CD14-positive monocyte (primary cell): ENCODE measurements at regions not wholly inside any gene's neighbourhood (a gene's known extent, or its start where the extent isn't known, plus 50 kb on each side); places are given as distances from the start of the nearest gene placed in this dataset.

ENCODE experiments used
- DNase-seq, 3 donors: peaks; one replicate each; pipeline ENCODE4 v3.0.0-alpha.2; 2011 to 2022
- H2AFZ ChIP-seq: 2 replicates; pipeline ENCODE4 v1.6.0; 2012; ENCODE audit warnings: mild to moderate bottlenecking, low read depth, low read length, inconsistent platforms; ENCODE audit not compliant: insufficient read depth, poor library complexity, severe bottlenecking
- H3K27ac ChIP-seq, 2 donors: 1 replicate in 1 of 2; 2 replicates in 1 of 2; pipeline ENCODE4 v1.5.1; 2012 to 2013; ENCODE audit warnings: low read length in 2 of 2, control low read depth in 1 of 2, inconsistent platforms in 1 of 2, low read depth in 1 of 2, mild to moderate bottlenecking in 1 of 2
- H3K27me3 ChIP-seq, 2 donors: one replicate each; pipeline versions ENCODE4 v1.6.0 to v1.6.1; 2011 to 2013; ENCODE audit warnings: low read length in 2 of 2; ENCODE audit not compliant: control insufficient read depth in 2 of 2, insufficient read depth in 2 of 2
- H3K36me3 ChIP-seq, 2 donors: replicated peaks in 1 of 2; 1 replicate in 1 of 2; 2 replicates in 1 of 2; pipeline versions ENCODE4 v1.5.1 to v1.6.1; 2012 to 2013; ENCODE audit warnings: low read length in 2 of 2, control low read depth in 1 of 2, inconsistent platforms in 1 of 2, mild to moderate bottlenecking in 1 of 2; ENCODE audit not compliant: insufficient read depth in 2 of 2, control insufficient read depth in 1 of 2
- H3K4me1 ChIP-seq, 2 donors: 1 replicate in 1 of 2; 2 replicates in 1 of 2; pipeline versions ENCODE4 v1.5.1 to v1.6.1; 2012 to 2013; ENCODE audit warnings: low read length in 2 of 2, control low read depth in 1 of 2, inconsistent platforms in 1 of 2, mild to moderate bottlenecking in 1 of 2, moderate library complexity in 1 of 2; ENCODE audit not compliant: insufficient read depth in 2 of 2, control insufficient read depth in 1 of 2
- H3K4me2 ChIP-seq: replicated peaks from 2 replicates; pipeline ENCODE3; 2012; ENCODE audit warnings: low read length, moderate library complexity, mild to moderate bottlenecking; ENCODE audit not compliant: poor library complexity, severe bottlenecking; ENCODE audit errors: extremely low read depth
- H3K4me3 ChIP-seq, 3 experiments: fragments of 200-600 bp in 1 of 3; sonication (generic) in 1 of 3; replicated peaks in 1 of 3; 1 replicate in 2 of 3; 2 replicates in 1 of 3; pipeline ENCODE4 v1.5.1; 2011 to 2013; ENCODE audit warnings: low read length in 3 of 3, mild to moderate bottlenecking in 3 of 3, control low read depth in 2 of 3, low read depth in 2 of 3, inconsistent platforms in 1 of 3, moderate library complexity in 1 of 3
- H3K79me2 ChIP-seq: 2 replicates; pipeline ENCODE4 v1.6.0; 2012; ENCODE audit warnings: mild to moderate bottlenecking, control low read depth, inconsistent platforms, low read length, moderate library complexity; ENCODE audit not compliant: insufficient read depth
- H3K9ac ChIP-seq: 2 replicates; pipeline ENCODE4 v1.6.0; 2017; ENCODE audit warnings: low read length, mild to moderate bottlenecking; ENCODE audit not compliant: insufficient read depth, poor library complexity, severe bottlenecking
- H3K9me3 ChIP-seq, 2 donors: replicated peaks in 1 of 2; 1 replicate in 1 of 2; 2 replicates in 1 of 2; pipeline versions ENCODE4 v1.5.1 to v1.6.1; 2012 to 2013; ENCODE audit warnings: low read length in 2 of 2, control low read depth in 1 of 2; ENCODE audit not compliant: control insufficient read depth in 1 of 2, insufficient read depth in 1 of 2
- H4K20me1 ChIP-seq: 2 replicates; pipeline ENCODE4 v1.6.0; 2012; ENCODE audit warnings: mild to moderate bottlenecking, low read length, control low read depth, moderate library complexity; ENCODE audit not compliant: insufficient read depth
- H3K27ac Mint-ChIP-seq, 7 donors: one replicate each; pipeline ENCODE4 v1.8.0; 2020; ENCODE audit warnings: mild to moderate bottlenecking in 7 of 7, mixed read lengths in 7 of 7, moderate library complexity in 6 of 7, inconsistent platforms in 2 of 7
- H3K27me3 Mint-ChIP-seq, 3 donors: one replicate each; pipeline ENCODE4 v1.8.0; 2021 to 2022; ENCODE audit warnings: low read depth in 3 of 3, mild to moderate bottlenecking in 3 of 3, mixed read lengths in 3 of 3, moderate library complexity in 3 of 3, inconsistent platforms in 1 of 3
- H3K36me3 Mint-ChIP-seq, 2 donors: one replicate each; pipeline ENCODE4 v1.8.0; 2020; ENCODE audit warnings: mixed read lengths in 2 of 2, inconsistent platforms in 1 of 2, mild to moderate bottlenecking in 1 of 2
- H3K4me1 Mint-ChIP-seq: one replicate; pipeline ENCODE4 v1.8.0; 2020; ENCODE audit warnings: mild to moderate bottlenecking, mixed read lengths
- H3K4me3 Mint-ChIP-seq, 2 donors: one replicate each; pipeline ENCODE4 v1.8.0; 2020; ENCODE audit warnings: mild to moderate bottlenecking in 2 of 2, mixed read lengths in 2 of 2, moderate library complexity in 1 of 2
- H3K9me3 Mint-ChIP-seq, 7 donors: one replicate each; pipeline ENCODE4 v1.8.0; 2020 to 2022; ENCODE audit warnings: mixed read lengths in 7 of 7, mild to moderate bottlenecking in 6 of 7, moderate library complexity in 6 of 7, inconsistent platforms in 2 of 7
- CTCF ChIP-seq: fragments of 200-600 bp; IDR thresholded peaks from one replicate; pipeline ENCODE4 v1.8.0; 2022; ENCODE audit warnings: antibody characterized with exemption, mild to moderate bottlenecking
- WGBS: methylation state at CpG from one replicate; pipeline ENCODE4 v1.1.5; 2013; ENCODE audit warnings: missing lambda C conversion rate; ENCODE audit not compliant: insufficient coverage; 5-methylcytosine and 5-hydroxymethylcytosine counted together
- intact Hi-C, 2 donors: fragments of 100-400 bp; cut with micrococcal nuclease; formaldehyde crosslinking; loops; one replicate each; pipeline versions ENCODE4 v1.15.0 to v1.15.1; 2023

GRCh38 chr5:14057289-14057688 is 85.9 kb upstream of the TRIO start:
- no peaks in the 10 kb centered on the region for H3K27me3 ChIP-seq
- 49% methylated on average over 5 of the region's 7 CpGs for WGBS
- TF ChIP-seq CTCF: no peak
- H3K9me3 ChIP-seq: no peaks in the 10 kb centered on the region
- H3K79me2 ChIP-seq: no peaks in the 10 kb centered on the region
- H4K20me1 ChIP-seq: no peaks in the 10 kb centered on the region
- no peak overlapping the region for H3K4me3 ChIP-seq
- Mint-ChIP-seq H3K27me3 (peaks cover under 1 to 5% (median 1%) of the 10 kb centered on the region in 3 donors), H3K27ac (no peak overlapping the region), H3K9me3 (peaks cover 0 to 5% (median 3%) of the 10 kb centered on the region in 7 donors), H3K4me3 (no peak overlapping the region), H3K36me3 (no peaks in the 10 kb centered on the region), H3K4me1 (no peaks in the 10 kb centered on the region)
- no peak for DNase-seq
- no peak overlapping the region for H3K9ac ChIP-seq
- no peaks in the 10 kb centered on the region for H3K4me1 ChIP-seq
- H3K27ac ChIP-seq: no peak overlapping the region
- no peaks in the 10 kb centered on the region for H3K36me3 ChIP-seq
- intact Hi-C loops: no loop called here
- no peak overlapping the region for H2AFZ ChIP-seq
- no peak overlapping the region for H3K4me2 ChIP-seq

GRCh38 chr5:14056039-14056438 is 87.1 kb upstream of the TRIO start:
- Histone ChIP-seq H4K20me1 (no peaks in the 10 kb centered on the region), H3K27ac (no peak overlapping the region), H3K4me3 (no peak overlapping the region), H3K4me2 (no peak overlapping the region), H3K36me3 (no peaks in the 10 kb centered on the region), H3K27me3 (no peaks in the 10 kb centered on the region), H2AFZ (no peak overlapping the region), H3K4me1 (no peaks in the 10 kb centered on the region), H3K9me3 (no peaks in the 10 kb centered on the region), H3K9ac (no peak overlapping the region), H3K79me2 (no peaks in the 10 kb centered on the region)
- no peak for TF ChIP-seq CTCF
- intact Hi-C loops: no loop called here
- Mint-ChIP-seq H3K36me3 (no peaks in the 10 kb centered on the region), H3K4me1 (no peaks in the 10 kb centered on the region), H3K9me3 (peaks cover 0 to 3% (median 0%) of the 10 kb centered on the region in 7 donors), H3K4me3 (no peak overlapping the region), H3K27ac (no peak overlapping the region), H3K27me3 (peaks cover 4 to 5% (median 4%) of the 10 kb centered on the region in 3 donors)
- no peak for DNase-seq
- WGBS: 86% methylated on average over 1 of the region's 4 CpGs
